Astrocyte of the cerebellum (primary cell): ENCODE measurements at regions not wholly inside any gene's neighbourhood (a gene's known extent, or its start where the extent isn't known, plus 50 kb on each side); places are given as distances from the start of the nearest gene placed in this dataset.
"Not testable (repeated sequence)": the region's sequence is repeated elsewhere in the genome, so short reads cannot be mapped to it uniquely, and the experiment has no call there.

ENCODE experiments used
- DNase-seq: peaks from one replicate; pipeline ENCODE4 v3.0.0-alpha.2; 2011; ENCODE audit warnings: low read depth
- H3K4me3 ChIP-seq: 2 replicates; pipeline ENCODE4 v1.5.1; 2011; ENCODE audit warnings: mild to moderate bottlenecking, low read depth, low read length, moderate library complexity
- in situ Hi-C: cut with HindIII; loops from 2 replicates; pipeline ENCODE4 v1.10.0; 2017; ENCODE audit warnings: low sequenced_read_pairs
- TF ChIP-seq, protein P1 (sequence below): IDR thresholded peaks from 2 replicates; pipeline ENCODE4 v1.5.1; 2012; ENCODE audit warnings: low read length, low read depth, moderate library complexity, mild to moderate bottlenecking; ENCODE audit errors: missing control alignments

DNA sequence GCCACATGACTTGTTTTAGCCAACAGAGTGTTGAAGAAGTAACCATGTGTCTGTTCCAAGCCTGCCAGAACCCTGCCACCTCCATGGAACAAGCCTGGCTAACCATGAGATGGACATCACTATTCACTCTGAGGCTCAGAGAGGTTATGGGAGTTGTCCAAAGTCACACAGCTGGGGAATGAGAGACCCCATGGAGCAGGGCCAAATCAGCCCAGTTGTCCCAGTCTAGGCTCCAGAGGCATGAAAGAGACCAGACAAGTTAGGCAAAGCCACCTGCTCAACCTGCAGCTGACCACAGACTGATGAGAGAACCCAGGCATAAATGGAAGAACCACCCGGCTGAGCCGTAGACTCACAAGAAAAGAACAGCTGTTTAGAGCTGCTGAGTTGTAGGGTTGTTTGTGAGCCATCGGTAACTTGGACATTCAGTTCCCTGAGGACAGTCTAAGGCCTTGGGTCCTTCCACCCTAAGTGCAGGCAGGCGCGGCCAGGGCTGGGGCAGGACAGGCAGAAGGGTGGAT, 74.7 kb upstream of the PHF21B start:
- TF ChIP-seq, protein P1, sequence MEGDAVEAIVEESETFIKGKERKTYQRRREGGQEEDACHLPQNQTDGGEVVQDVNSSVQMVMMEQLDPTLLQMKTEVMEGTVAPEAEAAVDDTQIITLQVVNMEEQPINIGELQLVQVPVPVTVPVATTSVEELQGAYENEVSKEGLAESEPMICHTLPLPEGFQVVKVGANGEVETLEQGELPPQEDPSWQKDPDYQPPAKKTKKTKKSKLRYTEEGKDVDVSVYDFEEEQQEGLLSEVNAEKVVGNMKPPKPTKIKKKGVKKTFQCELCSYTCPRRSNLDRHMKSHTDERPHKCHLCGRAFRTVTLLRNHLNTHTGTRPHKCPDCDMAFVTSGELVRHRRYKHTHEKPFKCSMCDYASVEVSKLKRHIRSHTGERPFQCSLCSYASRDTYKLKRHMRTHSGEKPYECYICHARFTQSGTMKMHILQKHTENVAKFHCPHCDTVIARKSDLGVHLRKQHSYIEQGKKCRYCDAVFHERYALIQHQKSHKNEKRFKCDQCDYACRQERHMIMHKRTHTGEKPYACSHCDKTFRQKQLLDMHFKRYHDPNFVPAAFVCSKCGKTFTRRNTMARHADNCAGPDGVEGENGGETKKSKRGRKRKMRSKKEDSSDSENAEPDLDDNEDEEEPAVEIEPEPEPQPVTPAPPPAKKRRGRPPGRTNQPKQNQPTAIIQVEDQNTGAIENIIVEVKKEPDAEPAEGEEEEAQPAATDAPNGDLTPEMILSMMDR: no peak
- in situ Hi-C loops: no loop called here
- H3K4me3 ChIP-seq: no peak overlapping the region
- no peak for DNase-seq

GRCh38 chr22:45087802-45088201, 75.9 kb upstream of the NUP50 start:
- in situ Hi-C loops: no loop called here
- TF ChIP-seq, protein P1: no peak

GRCh38 chr22:45088576-45088975, 75.1 kb upstream of the NUP50 start:
- no peak overlapping the region for H3K4me3 ChIP-seq
- in situ Hi-C loops: no loop called here
- TF ChIP-seq, protein P1: no peak
- DNase-seq: no peak

More at GRCh38 chr22:45087802-45088201, 75.9 kb upstream of the NUP50 start:
- H3K4me3 ChIP-seq: no peak overlapping the region
- DNase-seq: no peak

GRCh38 chr22:45090497-45090910, 73.2 kb upstream of the NUP50 start:
- TF ChIP-seq, protein P1: no peak
- DNase-seq: no peak
- in situ Hi-C loops: loop anchor here (5.0 kb wide), 1 partner anchor 118 kb away; no protein-coding TSS in a partner anchor
- H3K4me3 ChIP-seq: no peak overlapping the region

- in situ Hi-C loops: loop anchor here (5.0 kb wide), 1 partner anchor 119 kb away; no protein-coding TSS in a partner anchor
- no peak overlapping the region for H3K4me3 ChIP-seq
- TF ChIP-seq, protein P1: no peak
- DNase-seq: no peak
Observed at GRCh38 chr22:45091254-45091854, 72.4 kb upstream of the NUP50 start.

GRCh38 chr22:45091875-45092274, 71.8 kb upstream of the NUP50 start:
- H3K4me3 ChIP-seq, DNase-seq: not testable (repeated sequence)
- in situ Hi-C loops: loop anchor here (5.0 kb wide), 1 partner anchor 120 kb away; no protein-coding TSS in a partner anchor

DNA sequence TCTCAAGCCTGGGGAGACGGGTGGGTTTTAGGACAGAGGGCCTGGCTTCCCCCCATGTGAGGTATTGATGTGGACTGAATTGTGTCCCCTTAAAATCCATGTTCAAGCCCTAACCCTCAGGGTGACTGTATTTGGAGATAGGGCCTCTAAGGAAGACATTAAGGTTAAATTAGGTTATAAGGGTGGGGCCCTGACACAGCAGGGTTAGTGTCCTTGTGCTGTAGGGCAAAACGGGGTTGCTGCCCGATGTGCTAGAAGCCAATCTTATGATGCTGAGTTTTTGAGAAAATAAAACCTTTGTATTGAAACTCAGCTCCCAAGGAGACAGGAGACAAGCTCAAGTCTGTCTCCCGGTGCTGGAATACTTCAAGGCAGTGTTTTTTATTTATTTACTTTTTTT, 71.1 kb upstream of the NUP50 start:
- DNase-seq: no peak
- TF ChIP-seq, protein P1: no peak
- H3K4me3 ChIP-seq: no peak overlapping the region
- in situ Hi-C loops: loop anchor here (5.0 kb wide), 1 partner anchor 120 kb away; no protein-coding TSS in a partner anchor
